G401.6 (cell line): ENCODE measurements at regions not wholly inside any gene's neighbourhood (a gene's known extent, or its start where the extent isn't known, plus 50 kb on each side); places are given as distances from the start of the nearest gene placed in this dataset.

Experiments
- FAIRE-seq: peaks from 2 replicates; lab custom pipeline; 2012; peaks lifted over from hg19 to GRCh38; lab: Jason Lieb, UNC

GRCh38 chr16:51766739-51767138 is 615.7 kb upstream of the SALL1 start:
- no peak for FAIRE-seq

- FAIRE-seq = no peak
These were observed 612.1 kb upstream of the SALL1 start for GRCh38 chr16:51763072-51763661.

- no peak for FAIRE-seq
These were observed 611.3 kb upstream of the SALL1 start for GRCh38 chr16:51762081-51762996.

GRCh38 chr16:51761001-51761400 is 609.9 kb upstream of the SALL1 start:
- FAIRE-seq = no peak

- no peak for FAIRE-seq
These were observed 608.9 kb upstream of the SALL1 start for GRCh38 chr16:51759999-51760398.

- FAIRE-seq = no peak
These were observed 608.3 kb upstream of the SALL1 start for GRCh38 chr16:51759329-51759728.

GRCh38 chr16:51757921-51758479 is 606.9 kb upstream of the SALL1 start:
- FAIRE-seq = no peak

- FAIRE-seq = no peak
These were observed 606.4 kb upstream of the SALL1 start for GRCh38 chr16:51757505-51757904.

GRCh38 chr16:51757124-51757470 is 606.0 kb upstream of the SALL1 start:
- no peak for FAIRE-seq

GRCh38 chr16:51756447-51757123 is 605.5 kb upstream of the SALL1 start:
- FAIRE-seq = no peak

- FAIRE-seq = no peak
These were observed 604.7 kb upstream of the SALL1 start for GRCh38 chr16:51755577-51756355.

GRCh38 chr16:51755039-51755501 is 604.0 kb upstream of the SALL1 start:
- FAIRE-seq = no peak

- FAIRE-seq = no peak
These were observed 602.5 kb upstream of the SALL1 start for GRCh38 chr16:51753467-51754127.

GRCh38 chr16:51752438-51752995 is 601.4 kb upstream of the SALL1 start:
- no peak for FAIRE-seq

- FAIRE-seq = no peak
These were observed 596.3 kb upstream of the SALL1 start for GRCh38 chr16:51747329-51747728.

GRCh38 chr16:51734220-51734619 is 583.1 kb upstream of the SALL1 start:
- FAIRE-seq = no peak

- FAIRE-seq = no peak
These were observed 582.1 kb upstream of the SALL1 start for GRCh38 chr16:51733181-51733580.

GRCh38 chr16:51731160-51731559 is 580.1 kb upstream of the SALL1 start:
- no peak for FAIRE-seq

- no peak for FAIRE-seq
These were observed 572.1 kb upstream of the SALL1 start for GRCh38 chr16:51723036-51723724.

- no peak for FAIRE-seq
These were observed 571.4 kb upstream of the SALL1 start for GRCh38 chr16:51722467-51722866.

GRCh38 chr16:51719376-51719775 is 568.3 kb upstream of the SALL1 start:
- FAIRE-seq = no peak
